ENCODE measurements at regions not wholly inside any gene's neighbourhood (a gene's known extent, or its start where the extent isn't known, plus 50 kb on each side); places are given as distances from the start of the nearest gene placed in this dataset.

- H3K4me1 Mint-ChIP-seq, result no peaks in the 10 kb centered on the region
- peaks cover 7% of the 10 kb centered on the region for H3K9me3 Mint-ChIP-seq
- H3K36me3 Mint-ChIP-seq, result no peaks in the 10 kb centered on the region
- no peak for DNase-seq (ENCODE audit: low spot score in 2 of 2, unreplicated experiment in 2 of 2)
- peaks cover 9% of the 10 kb centered on the region for H3K27me3 Mint-ChIP-seq (ENCODE audit: low read depth)
- no peak overlapping the region for H3K4me3 Mint-ChIP-seq
- no peak overlapping the region for H3K27ac Mint-ChIP-seq
- no peak for TF ChIP-seq CTCF (IDR thresholded peaks at IDR 0.05; ENCODE audit: unreplicated experiment)
Observed at GRCh38 chr3:39757307-39757706, 52.1 kb upstream of the MYRIP start.

Data from mesothelial cell of epicardium (in vitro differentiated cells).